T-helper 2 cell treated with Interferon-gamma antibody and Interleukin-4, amounts not matched to agents 5 μg/mL and 100 μg/mL, for 36 hours (primary cell): ENCODE measurements at regions not wholly inside any gene's neighbourhood (a gene's known extent, or its start where the extent isn't known, plus 50 kb on each side); places are given as distances from the start of the nearest gene placed in this dataset.
"Not testable (repeated sequence)": the region's sequence is repeated elsewhere in the genome, so short reads cannot be mapped to it uniquely, and the experiment has no call there.

Experiments used
- DNase-seq: peaks from one replicate; pipeline ENCODE4 v3.0.0; 2021; ENCODE audit warnings: low spot score
- H3K27ac Mint-ChIP-seq: one replicate; pipeline ENCODE4 v1.8.0; 2021; ENCODE audit warnings: mild to moderate bottlenecking, mixed read lengths
- H3K27me3 Mint-ChIP-seq: one replicate; pipeline ENCODE4 v1.8.0; 2021; ENCODE audit warnings: low read depth, mixed read lengths
- H3K36me3 Mint-ChIP-seq: one replicate; pipeline ENCODE4 v1.8.0; 2021; ENCODE audit warnings: low read depth, mixed read lengths
- H3K4me1 Mint-ChIP-seq: one replicate; pipeline ENCODE4 v1.8.0; 2021; ENCODE audit warnings: low read depth, mixed read lengths
- H3K4me3 Mint-ChIP-seq: one replicate; pipeline ENCODE4 v1.8.0; 2022; ENCODE audit warnings: mild to moderate bottlenecking, moderate library complexity, mixed read lengths
- H3K9me3 Mint-ChIP-seq: one replicate; pipeline ENCODE4 v1.8.0; 2021; ENCODE audit warnings: mixed read lengths

GRCh38 chr3:15977090-15977489, 179.3 kb upstream of the ANKRD28 start:
- no peak overlapping the region for H3K4me3 Mint-ChIP-seq
- H3K27me3 Mint-ChIP-seq, result peaks cover 2% of the 10 kb centered on the region
- H3K27ac Mint-ChIP-seq, result no peak overlapping the region
- H3K4me1 Mint-ChIP-seq, result no peaks in the 10 kb centered on the region
- H3K9me3 Mint-ChIP-seq, result no peaks in the 10 kb centered on the region
- no peak for DNase-seq
- no peaks in the 10 kb centered on the region for H3K36me3 Mint-ChIP-seq

DNA sequence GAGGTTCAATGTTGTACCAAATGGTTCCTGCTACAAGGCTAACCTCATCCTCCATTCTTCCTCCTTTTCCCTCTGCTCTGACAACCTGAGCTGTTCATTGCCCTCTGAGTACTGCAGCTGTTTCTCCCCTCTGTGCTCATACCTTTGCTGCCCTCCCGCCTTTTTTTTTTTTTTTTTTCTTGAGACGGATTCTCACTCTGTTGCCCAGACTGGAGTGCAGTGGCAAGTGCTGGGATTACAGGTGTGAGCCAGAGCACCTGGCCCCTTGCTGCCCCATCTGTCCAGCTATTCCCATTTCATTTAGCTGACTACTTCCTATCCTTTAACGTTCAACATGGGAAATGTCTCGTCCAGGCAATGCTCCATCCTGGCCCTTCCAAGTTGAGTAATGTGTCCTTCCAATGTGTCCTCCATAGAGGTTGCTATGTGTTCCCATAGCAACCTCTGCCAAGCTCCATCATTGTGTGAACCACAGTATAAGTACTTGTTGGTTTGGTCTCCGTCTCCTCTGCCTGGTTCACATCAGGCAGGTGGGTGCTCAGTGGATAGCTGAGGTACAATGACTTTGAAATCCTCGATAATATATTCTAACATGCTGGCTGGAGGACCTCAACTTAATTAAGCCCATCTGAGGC, 179.9 kb upstream of the ANKRD28 start:
- Mint-ChIP-seq H3K27me3 (peaks cover 2% of the 10 kb centered on the region), H3K9me3 (no peaks in the 10 kb centered on the region), H3K27ac (no peak overlapping the region)

GRCh38 chr3:15978801-15979200, 181.0 kb upstream of the ANKRD28 start:
- peaks cover 2% of the 10 kb centered on the region for H3K27me3 Mint-ChIP-seq
- H3K36me3 Mint-ChIP-seq, result no peaks in the 10 kb centered on the region
- no peak overlapping the region for H3K4me3 Mint-ChIP-seq
- H3K4me1 Mint-ChIP-seq, result no peaks in the 10 kb centered on the region
- H3K27ac Mint-ChIP-seq, result no peak overlapping the region
- DNase-seq, result no peak
- no peaks in the 10 kb centered on the region for H3K9me3 Mint-ChIP-seq

More for the DNA sequence above, 179.9 kb upstream of the ANKRD28 start:
- Mint-ChIP-seq H3K4me3 (no peak overlapping the region), H3K36me3 (no peaks in the 10 kb centered on the region), H3K4me1 (no peaks in the 10 kb centered on the region)
- no peak for DNase-seq

DNA sequence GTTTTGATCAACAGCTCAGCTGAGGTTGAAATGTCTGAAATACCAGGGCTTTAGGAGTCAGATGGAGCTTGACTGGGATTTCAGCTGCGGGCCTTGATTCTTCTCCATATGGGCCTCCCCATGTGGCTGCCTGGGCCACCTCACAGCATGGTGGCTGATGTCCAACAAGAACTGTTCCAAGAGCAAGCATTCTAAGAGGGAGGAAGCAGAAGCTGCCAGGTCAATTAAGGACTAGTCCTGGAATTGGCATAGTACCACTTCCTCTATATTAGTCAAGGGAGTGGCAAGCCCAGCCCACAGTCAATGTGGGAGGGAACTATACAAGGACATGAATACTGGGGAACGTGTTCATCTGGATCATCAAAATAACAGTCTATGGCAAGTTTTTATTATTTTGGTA, 181.7 kb upstream of the ANKRD28 start:
- peaks cover 2% of the 10 kb centered on the region for H3K27me3 Mint-ChIP-seq
- DNase-seq, result no peak
- no peak overlapping the region for H3K4me3 Mint-ChIP-seq
- no peak overlapping the region for H3K27ac Mint-ChIP-seq
- no peaks in the 10 kb centered on the region for H3K9me3 Mint-ChIP-seq
- H3K36me3 Mint-ChIP-seq, result no peaks in the 10 kb centered on the region
- H3K4me1 Mint-ChIP-seq, result no peaks in the 10 kb centered on the region

GRCh38 chr3:15979900-15980299, 182.1 kb upstream of the ANKRD28 start:
- no peaks in the 10 kb centered on the region for H3K9me3 Mint-ChIP-seq
- no peak for DNase-seq
- H3K36me3 Mint-ChIP-seq, result no peaks in the 10 kb centered on the region
- H3K27ac Mint-ChIP-seq, result no peak overlapping the region
- H3K27me3 Mint-ChIP-seq, result peaks cover 2% of the 10 kb centered on the region
- H3K4me3 Mint-ChIP-seq, result no peak overlapping the region
- no peaks in the 10 kb centered on the region for H3K4me1 Mint-ChIP-seq

GRCh38 chr3:15982243-15982642, 184.5 kb upstream of the ANKRD28 start:
- Mint-ChIP-seq H3K27me3 (no peaks in the 10 kb centered on the region), H3K36me3 (no peaks in the 10 kb centered on the region), H3K4me1 (no peaks in the 10 kb centered on the region), H3K4me3 (no peak overlapping the region), H3K9me3 (no peaks in the 10 kb centered on the region), H3K27ac (no peak overlapping the region)
- no peak for DNase-seq

GRCh38 chr3:15982667-15983196, 185.0 kb upstream of the ANKRD28 start:
- H3K4me1 Mint-ChIP-seq, result no peaks in the 10 kb centered on the region

DNA sequence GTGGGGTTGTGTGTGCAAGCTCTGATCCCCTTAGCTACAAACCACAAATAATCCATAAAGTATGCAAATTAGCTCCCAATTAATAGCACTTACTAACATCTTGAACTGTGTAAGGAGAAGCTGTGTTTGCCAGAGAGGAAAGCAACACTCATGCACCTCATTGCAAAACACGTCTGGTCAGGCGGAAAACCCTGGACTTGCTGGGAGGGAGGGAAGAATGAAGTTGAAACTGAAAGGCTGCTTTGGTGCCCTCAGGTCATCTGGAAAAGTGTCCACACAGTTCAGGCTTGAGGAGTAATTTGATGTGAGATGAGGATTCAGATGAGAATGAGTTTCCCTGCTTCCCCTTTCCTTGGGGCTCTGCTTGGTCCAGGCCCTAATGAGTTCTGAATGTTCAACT, 185.5 kb upstream of the ANKRD28 start:
- Mint-ChIP-seq H3K27me3 (no peaks in the 10 kb centered on the region), H3K36me3 (no peaks in the 10 kb centered on the region), H3K27ac (no peak overlapping the region), H3K4me3 (no peak overlapping the region), H3K9me3 (no peaks in the 10 kb centered on the region), H3K4me1 (no peaks in the 10 kb centered on the region)
- no peak for DNase-seq

More at GRCh38 chr3:15982667-15983196, 185.0 kb upstream of the ANKRD28 start:
- Mint-ChIP-seq H3K4me3 (no peak overlapping the region), H3K27ac (no peak overlapping the region), H3K27me3 (no peaks in the 10 kb centered on the region), H3K36me3 (no peaks in the 10 kb centered on the region), H3K9me3 (no peaks in the 10 kb centered on the region)
- no peak for DNase-seq

DNA sequence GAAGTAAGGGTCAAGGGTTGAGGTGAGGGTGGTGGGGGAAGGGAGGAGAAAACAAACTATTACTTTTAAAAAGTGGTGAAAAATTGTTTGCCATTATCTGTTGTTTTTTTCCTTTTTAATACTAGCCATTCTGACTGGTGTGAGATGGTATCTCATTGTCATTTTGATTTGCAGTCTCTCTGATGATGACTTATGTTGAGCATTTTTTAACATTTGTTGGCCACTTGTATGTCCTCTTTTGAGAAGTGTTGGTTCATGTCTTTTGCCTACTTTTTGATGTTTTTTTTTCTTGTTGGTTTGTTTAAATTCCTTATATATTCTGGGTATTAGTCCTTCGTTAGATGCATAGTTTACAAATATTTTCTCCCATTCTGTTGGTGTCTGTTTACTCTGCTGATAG, 185.9 kb upstream of the ANKRD28 start:
- Mint-ChIP-seq H3K36me3 (no peaks in the 10 kb centered on the region), H3K4me1 (no peaks in the 10 kb centered on the region), H3K4me3 (no peak overlapping the region), H3K9me3 (peaks cover 4% of the 10 kb centered on the region), H3K27me3 (no peaks in the 10 kb centered on the region), H3K27ac (no peak overlapping the region)
- no peak for DNase-seq

DNA sequence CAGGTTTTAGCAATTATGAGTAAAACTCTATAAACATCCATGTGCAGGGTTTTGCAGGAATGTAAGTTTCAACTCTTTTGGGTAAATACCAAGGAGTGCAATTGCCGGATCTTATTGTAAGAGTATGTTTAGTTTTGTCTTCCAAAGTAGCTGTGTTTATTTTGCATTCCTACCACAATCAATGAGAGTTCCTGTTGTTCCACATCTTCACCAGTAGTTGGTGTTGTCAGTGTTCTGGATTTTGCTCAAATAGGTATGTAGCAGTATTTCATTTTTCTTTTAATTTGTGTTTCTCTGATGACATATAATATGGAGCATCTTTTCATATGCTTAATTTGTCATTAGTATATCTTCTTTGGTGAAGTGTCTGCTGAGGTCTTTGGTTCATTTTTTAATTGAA, 185.1 kb upstream of the GALNT15 start:
- H3K27me3 Mint-ChIP-seq, result no peaks in the 10 kb centered on the region
- no peaks in the 10 kb centered on the region for H3K36me3 Mint-ChIP-seq
- no peak for DNase-seq
- no peak overlapping the region for H3K27ac Mint-ChIP-seq
- H3K9me3 Mint-ChIP-seq, result peaks cover 8% of the 10 kb centered on the region
- H3K4me3 Mint-ChIP-seq, result no peak overlapping the region
- H3K4me1 Mint-ChIP-seq, result no peaks in the 10 kb centered on the region

- H3K36me3 Mint-ChIP-seq, H3K9me3 Mint-ChIP-seq, H3K27me3 Mint-ChIP-seq, H3K4me3 Mint-ChIP-seq, DNase-seq, H3K27ac Mint-ChIP-seq, H3K4me1 Mint-ChIP-seq: not testable (repeated sequence)
These were observed 180.8 kb upstream of the GALNT15 start for GRCh38 chr3:15993660-15994059.

DNA sequence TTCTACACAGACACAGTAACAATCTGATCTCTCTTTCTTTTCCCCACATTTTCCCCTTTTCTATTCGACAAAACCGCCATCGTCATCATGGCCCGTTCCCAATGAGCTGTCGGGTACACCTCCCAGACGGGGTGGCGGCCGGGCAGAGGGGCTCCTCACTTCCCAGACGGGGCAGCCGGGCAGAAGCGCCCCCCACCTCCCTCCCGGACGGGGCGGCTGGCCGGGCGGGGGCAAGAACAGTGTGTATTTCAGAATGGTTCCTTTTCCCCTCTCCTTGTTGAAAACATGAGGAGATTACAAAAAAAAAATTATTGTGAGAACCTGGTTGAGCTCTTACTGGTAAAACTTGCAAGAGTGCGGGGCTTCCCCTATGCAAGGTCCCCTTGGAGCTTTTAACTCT, 178.0 kb upstream of the GALNT15 start:
- H3K27me3 Mint-ChIP-seq, H3K9me3 Mint-ChIP-seq, H3K4me3 Mint-ChIP-seq, H3K4me1 Mint-ChIP-seq, H3K27ac Mint-ChIP-seq, H3K36me3 Mint-ChIP-seq, DNase-seq: not testable (repeated sequence)

DNA sequence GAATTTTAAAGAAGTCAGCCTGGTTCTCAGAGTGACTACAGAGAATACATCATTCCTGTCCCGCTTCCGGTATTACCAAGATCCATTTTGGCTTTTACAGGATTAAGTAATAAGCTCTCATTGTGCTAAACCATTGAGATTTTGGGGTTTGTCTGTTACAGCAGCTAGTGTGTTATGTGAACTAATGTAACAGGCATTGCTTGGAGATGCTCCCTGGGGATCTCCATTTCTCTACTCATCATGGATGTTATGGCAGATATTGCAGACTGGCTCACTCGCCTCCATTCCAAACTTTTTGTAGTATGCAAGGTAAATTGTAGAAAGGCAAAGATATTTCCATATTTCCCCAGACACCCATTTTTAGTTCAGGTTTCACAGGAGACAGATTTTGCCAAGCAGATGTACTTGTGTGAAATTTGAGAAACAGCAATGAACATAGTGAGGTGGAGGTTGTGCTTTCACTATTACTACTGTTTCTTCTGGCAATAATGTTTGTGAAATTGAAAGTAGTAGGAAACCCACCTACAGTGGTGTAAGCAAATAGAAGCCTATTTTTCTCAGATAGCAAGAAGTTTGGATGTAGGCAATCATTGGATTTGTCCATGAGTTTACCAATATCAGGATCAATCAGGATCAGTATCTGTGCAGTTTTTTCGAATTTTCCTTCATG, 177.1 kb upstream of the GALNT15 start:
- H3K36me3 Mint-ChIP-seq, result no peaks in the 10 kb centered on the region
- no peaks in the 10 kb centered on the region for H3K9me3 Mint-ChIP-seq
- H3K4me1 Mint-ChIP-seq, result peaks cover 6% of the 10 kb centered on the region
- H3K27me3 Mint-ChIP-seq, result no peaks in the 10 kb centered on the region
- no peak overlapping the region for H3K27ac Mint-ChIP-seq
- H3K4me3 Mint-ChIP-seq, result no peak overlapping the region
- no peak for DNase-seq

GRCh38 chr3:15998911-15999310, 175.6 kb upstream of the GALNT15 start:
- no peak overlapping the region for H3K27ac Mint-ChIP-seq

GRCh38 chr3:16004812-16005211, 169.7 kb upstream of the GALNT15 start:
- DNase-seq, result no peak
- H3K27me3 Mint-ChIP-seq, result no peaks in the 10 kb centered on the region
- H3K27ac Mint-ChIP-seq, result no peak overlapping the region
- no peaks in the 10 kb centered on the region for H3K36me3 Mint-ChIP-seq
- H3K4me1 Mint-ChIP-seq, result no peaks in the 10 kb centered on the region
- H3K9me3 Mint-ChIP-seq, result peaks cover 3% of the 10 kb centered on the region
- no peak overlapping the region for H3K4me3 Mint-ChIP-seq

More at GRCh38 chr3:15998911-15999310, 175.6 kb upstream of the GALNT15 start:
- H3K4me1 Mint-ChIP-seq, result peaks cover 6% of the 10 kb centered on the region
- H3K9me3 Mint-ChIP-seq, result no peaks in the 10 kb centered on the region
- no peak for DNase-seq
- no peaks in the 10 kb centered on the region for H3K27me3 Mint-ChIP-seq
- no peak overlapping the region for H3K4me3 Mint-ChIP-seq
- H3K36me3 Mint-ChIP-seq, result no peaks in the 10 kb centered on the region
